Prostate gland (tissue), 2 donors: ENCODE measurements at regions not wholly inside any gene's neighbourhood (a gene's known extent, or its start where the extent isn't known, plus 50 kb on each side); places are given as distances from the start of the nearest gene placed in this dataset.

Experiments
- POLR2AphosphoS5 ChIP-seq: sonication (generic); formaldehyde crosslinking; IDR thresholded peaks from one replicate; pipeline ENCODE4 v1.6.1; 2017; ENCODE audit warnings: antibody characterized with exemption
- TF ChIP-seq, protein P1 (sequence below), 4 experiments: fragments of 200-600 bp in 2 of 4; fragments of 450-650 bp in 2 of 4; sonication (generic) in 2 of 4; IDR thresholded peaks; 1 replicate in 3 of 4; 2 replicates in 1 of 4; pipeline ENCODE4 v1.5.1; 2016 to 2019; ENCODE audit warnings: antibody characterized with exemption in 4 of 4, mild to moderate bottlenecking in 2 of 4, moderate library complexity in 2 of 4

DNA sequence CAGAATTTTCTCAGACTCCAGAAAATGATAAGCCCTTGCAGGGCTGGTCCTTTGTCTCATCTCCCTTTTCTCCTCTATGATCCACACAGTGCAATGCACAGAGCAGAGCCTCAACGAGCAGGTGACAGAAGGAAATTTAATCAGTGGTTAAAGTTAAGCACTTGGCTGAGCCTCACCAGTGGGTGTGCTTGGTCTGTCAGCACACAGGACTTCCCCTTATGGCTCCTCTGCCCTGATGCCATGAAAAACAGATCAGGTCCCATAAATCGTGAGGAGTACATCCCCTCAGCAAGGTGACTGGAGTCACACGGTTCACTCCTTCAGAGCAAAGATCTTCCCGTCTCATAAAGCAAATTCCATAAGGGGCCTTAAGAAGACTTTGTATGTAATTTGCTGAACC, 818.2 kb downstream of the UQCRFS1 start:
- TF ChIP-seq, protein P1, sequence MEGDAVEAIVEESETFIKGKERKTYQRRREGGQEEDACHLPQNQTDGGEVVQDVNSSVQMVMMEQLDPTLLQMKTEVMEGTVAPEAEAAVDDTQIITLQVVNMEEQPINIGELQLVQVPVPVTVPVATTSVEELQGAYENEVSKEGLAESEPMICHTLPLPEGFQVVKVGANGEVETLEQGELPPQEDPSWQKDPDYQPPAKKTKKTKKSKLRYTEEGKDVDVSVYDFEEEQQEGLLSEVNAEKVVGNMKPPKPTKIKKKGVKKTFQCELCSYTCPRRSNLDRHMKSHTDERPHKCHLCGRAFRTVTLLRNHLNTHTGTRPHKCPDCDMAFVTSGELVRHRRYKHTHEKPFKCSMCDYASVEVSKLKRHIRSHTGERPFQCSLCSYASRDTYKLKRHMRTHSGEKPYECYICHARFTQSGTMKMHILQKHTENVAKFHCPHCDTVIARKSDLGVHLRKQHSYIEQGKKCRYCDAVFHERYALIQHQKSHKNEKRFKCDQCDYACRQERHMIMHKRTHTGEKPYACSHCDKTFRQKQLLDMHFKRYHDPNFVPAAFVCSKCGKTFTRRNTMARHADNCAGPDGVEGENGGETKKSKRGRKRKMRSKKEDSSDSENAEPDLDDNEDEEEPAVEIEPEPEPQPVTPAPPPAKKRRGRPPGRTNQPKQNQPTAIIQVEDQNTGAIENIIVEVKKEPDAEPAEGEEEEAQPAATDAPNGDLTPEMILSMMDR (IDR thresholded peaks at IDR 0.05) = no peak
- no peak for TF ChIP-seq POLR2AphosphoS5
